Activated CD4-positive, CD25-positive, alpha-beta regulatory T cell treated with anti-CD3 and anti-CD28 coated beads, Interleukin-2, amount 50 U/mL, for 16 hours (primary cell): ENCODE measurements at regions not wholly inside any gene's neighbourhood (a gene's known extent, or its start where the extent isn't known, plus 50 kb on each side); places are given as distances from the start of the nearest gene placed in this dataset.

Experiments used
- DNase-seq: peaks from one replicate; pipeline ENCODE4 v3.0.0-alpha.2; 2020; ENCODE audit warnings: low read depth, low spot score

GRCh38 chr17:72545766-72546165 is 424.9 kb downstream of the SOX9 start:
- no peak for DNase-seq

DNA sequence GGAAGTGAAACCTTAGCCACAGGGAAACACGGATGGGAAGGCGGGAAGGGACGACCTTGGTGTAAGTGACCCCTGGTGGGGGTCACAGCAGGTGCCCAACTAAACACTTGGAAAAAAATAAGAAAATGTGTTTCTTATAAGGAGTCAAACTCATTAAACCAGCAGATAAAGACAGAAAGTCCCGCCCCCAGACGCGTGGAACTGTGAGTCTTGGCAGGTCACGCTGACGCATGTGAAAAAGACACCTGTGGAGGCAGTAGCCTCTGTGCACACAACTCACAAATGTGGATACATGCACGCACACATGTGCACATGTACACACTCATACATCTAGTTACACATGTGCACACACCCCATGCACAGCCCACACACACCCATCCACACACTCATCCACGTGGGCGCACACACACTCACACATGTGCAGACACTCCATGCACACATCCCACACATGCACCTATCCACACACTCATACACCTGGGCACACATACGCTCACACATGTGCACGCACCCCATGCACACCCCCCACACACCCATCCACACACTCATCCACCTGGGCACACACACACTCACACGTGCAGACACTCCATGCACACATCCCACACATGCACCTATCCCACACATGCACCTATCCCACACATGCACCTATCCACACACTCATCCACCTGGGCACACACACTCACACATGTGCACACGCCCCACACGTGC is 432.4 kb downstream of the SOX9 start:
- no peak for DNase-seq

- DNase-seq = no peak
These were observed 433.7 kb downstream of the SOX9 start for GRCh38 chr17:72554508-72554907.

DNA sequence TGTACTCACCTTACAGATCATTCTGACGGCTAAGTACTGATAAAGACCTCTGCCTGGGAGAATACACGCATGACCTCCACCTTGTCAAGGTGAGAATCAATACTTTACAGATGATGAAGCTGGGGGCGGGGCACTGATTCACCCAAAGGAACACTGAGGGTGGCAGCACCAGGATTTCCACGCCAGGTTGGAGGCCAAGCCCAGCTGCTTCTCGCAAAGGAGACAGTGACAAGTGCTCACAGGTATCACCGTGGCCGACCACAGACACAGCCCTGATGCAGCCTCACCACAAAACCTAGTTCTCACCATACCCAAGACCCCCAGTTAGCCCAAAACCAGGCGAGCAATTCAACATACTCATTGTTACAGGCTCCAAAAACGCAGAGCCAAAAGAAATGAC is 434.2 kb downstream of the SOX9 start:
- no peak for DNase-seq

DNA sequence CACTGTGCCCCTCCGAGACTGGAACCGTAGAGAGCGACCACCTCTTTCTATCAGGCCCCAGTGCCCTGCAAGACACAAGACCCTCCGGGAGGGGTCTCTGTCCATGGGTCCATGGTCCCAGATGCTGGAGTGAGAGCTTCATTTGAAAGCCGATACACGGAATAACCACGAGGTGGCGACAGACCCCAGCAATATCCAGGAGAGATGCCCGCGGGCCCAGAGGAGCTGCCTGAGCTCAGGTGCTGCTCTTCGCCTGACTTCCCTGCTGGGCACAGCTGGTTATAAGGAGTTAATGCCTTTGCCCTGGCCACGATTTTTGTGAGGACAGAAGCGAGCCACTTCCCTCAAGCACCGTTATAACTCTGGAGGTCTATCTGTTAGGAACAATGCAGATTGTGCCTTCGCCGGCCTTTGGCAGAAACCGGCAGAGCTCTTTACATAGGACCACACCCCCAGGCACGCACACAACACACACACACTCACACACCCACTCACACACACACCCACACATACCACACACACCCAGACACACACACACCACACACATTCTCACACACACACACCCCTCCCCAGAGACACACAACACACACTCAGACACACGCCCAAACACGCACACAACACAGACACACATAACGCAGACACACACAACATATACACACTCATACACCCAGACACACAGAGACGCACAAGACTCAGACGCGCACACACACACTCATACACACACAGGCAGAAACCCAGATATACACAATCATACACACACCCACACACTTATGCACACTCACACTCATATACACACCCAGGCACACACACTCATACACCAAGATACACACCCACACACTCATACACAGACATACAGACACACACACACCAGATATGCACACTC is 436.4 kb downstream of the SOX9 start:
- DNase-seq = peak; percentile 21

- DNase-seq = no peak
These were observed 438.2 kb downstream of the SOX9 start for GRCh38 chr17:72558971-72559476.

DNA sequence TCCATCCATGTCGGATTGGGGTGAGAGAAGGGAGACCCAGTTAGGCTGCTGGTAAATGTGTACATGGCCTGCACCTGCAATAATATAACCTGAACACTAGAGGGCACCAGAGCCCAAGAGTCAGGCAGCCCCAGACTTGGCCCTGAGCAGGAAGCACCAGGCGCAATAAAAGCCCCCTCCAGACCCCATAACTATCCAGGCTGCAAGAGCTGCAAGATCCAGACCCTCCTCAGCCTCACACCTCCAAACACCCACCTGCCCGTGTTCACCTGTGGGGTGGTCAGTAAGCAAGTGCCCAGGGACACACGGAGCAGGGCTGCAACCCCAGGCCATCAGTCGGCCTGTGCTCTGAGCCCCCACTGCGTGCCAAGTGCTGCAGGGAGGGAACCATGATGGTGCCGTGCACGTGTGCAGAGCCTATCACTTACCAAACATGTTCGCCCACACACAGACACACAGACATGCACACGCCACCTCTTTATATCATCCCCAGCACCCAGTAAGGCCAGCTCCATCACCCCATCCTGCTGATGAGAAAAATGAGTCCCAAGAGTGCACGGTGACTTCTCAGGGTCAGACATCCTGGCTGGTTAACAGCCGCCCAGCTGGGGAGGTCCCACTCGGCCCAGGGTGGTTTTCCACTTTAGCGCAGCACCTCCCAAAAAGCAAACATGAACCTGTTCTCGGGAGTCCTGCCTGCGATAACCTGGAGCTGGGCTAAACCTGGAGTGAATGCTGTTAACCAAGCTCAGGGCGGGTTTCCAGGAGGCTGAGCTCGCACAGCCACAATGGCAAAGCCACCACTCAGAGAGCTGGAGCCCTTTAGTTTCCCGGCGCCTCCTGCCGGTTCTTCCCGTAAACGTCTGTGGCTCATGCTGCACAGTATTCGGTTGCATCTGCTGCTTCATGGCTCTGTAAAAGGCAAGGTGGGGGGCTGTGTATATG is 439.8 kb downstream of the SOX9 start:
- no peak for DNase-seq

DNA sequence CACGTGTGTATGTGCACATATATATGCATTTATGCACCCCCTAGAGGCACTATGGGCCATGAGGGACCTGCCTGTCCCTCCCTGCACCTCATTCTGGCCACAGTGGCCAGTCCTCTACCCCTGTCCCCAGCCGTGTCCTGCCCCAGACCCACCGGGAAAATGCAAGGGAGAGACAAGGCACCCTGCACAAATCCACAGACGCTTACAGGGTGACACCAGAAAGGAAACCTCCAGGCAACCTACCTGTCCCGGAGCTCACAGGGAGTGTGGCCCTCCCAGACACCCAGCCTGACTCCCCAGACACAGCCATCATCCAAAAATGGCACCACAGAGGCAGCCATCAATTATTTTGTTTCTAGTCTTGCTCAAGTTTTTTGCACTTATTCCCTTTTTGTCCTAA is 440.4 kb downstream of the SOX9 start:
- no peak for DNase-seq

GRCh38 chr17:72561680-72562079 is 440.9 kb downstream of the SOX9 start:
- DNase-seq = no peak

GRCh38 chr17:72562615-72563188 is 441.9 kb downstream of the SOX9 start:
- DNase-seq = no peak

- no peak for DNase-seq
These were observed 443.1 kb downstream of the SOX9 start for GRCh38 chr17:72563952-72564351.

GRCh38 chr17:72565006-72565405 is 444.2 kb downstream of the SOX9 start:
- no peak for DNase-seq

DNA sequence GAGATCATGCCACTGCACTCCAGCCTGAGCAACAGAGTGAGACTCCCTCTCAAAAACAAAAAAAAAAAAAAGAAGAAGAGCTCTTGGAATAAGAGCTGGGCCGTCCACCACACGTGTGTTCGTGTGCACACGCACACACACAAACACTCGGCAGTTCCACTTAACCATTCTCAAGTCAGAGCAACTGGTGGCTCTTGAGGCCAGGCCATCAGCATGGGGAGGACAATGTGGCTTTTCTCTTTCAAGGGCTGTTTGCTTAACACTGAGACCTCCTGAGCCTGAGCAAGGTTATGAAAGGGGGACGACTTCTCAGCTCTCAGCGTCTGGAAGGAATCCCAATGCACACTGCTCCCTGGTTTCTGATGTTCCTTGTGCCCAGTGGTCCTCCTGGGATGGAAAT is 444.9 kb downstream of the SOX9 start:
- DNase-seq = no peak

DNA sequence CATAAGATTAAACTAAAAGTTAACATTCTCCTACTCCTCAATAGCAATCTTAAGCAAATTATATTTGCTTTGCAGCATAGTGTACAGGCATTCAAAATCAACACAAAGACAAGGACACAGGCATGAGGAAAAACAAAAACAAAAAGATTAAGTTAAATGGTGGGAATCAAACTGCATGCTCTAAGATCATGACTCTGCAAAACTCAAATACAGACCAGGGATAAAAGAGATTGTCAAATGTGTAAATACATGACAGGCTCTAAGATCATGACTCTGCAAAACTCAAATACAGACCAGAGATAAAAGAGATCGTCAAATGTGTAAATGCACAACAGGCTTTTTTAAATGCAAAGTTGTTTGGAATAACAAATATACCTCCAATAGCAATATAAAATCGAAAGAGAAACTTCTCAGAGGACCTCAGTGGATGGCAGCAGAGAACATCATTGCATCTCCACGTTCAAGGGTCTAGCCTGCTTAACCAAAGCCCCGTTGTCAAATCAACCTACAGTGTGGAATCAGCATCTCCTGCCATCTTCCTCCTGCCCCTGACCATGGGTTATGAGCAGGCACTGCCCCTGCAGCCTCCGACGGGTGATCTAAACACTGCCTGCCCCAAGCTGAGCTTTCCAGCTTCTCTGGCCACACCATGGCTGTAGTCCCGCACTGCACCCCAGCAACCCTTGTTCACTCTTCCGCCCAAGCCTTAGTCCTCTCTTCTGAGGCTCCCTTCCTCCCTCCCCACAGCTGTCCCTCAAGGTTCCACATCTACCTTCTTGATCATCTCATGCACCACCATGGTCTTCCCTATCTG is 446.1 kb downstream of the SOX9 start:
- DNase-seq = no peak

- no peak for DNase-seq
These were observed 447.0 kb downstream of the SOX9 start for GRCh38 chr17:72567774-72568173.

GRCh38 chr17:72569148-72569946 is 448.5 kb downstream of the SOX9 start:
- DNase-seq = no peak

DNA sequence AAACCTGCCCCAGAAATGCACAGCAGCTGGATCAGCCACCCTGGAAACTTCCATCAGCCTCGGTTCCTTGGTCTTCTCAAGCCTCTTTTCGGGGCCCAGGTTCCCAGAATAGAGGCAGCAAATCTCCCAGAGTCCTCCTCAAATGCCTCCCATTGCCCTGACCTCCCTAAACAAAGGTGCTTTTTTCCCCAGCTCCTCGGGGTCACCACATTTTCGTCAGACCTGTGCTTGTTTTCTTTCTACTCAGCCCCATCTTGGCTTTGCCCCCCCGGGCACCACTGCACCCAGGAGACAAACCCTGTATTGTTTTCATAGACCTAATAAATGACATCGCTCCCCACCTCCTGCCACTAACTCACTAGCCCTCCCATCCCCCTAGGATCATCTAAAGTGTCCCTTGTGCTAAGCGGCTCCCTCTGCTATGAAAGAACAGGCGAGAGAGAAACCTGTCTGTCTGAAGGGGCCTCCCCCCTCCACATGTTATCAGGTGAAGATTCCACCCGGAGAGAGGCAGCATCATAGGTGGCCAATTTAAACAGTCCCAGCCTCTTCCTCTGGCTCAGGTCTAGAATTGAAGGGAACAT is 451.1 kb downstream of the SOX9 start:
- DNase-seq = no peak

GRCh38 chr17:72572604-72573491 is 452.0 kb downstream of the SOX9 start:
- no peak for DNase-seq
